ENCODE measurements at regions not wholly inside any gene's neighbourhood (a gene's known extent, or its start where the extent isn't known, plus 50 kb on each side); places are given as distances from the start of the nearest gene placed in this dataset.

DNA sequence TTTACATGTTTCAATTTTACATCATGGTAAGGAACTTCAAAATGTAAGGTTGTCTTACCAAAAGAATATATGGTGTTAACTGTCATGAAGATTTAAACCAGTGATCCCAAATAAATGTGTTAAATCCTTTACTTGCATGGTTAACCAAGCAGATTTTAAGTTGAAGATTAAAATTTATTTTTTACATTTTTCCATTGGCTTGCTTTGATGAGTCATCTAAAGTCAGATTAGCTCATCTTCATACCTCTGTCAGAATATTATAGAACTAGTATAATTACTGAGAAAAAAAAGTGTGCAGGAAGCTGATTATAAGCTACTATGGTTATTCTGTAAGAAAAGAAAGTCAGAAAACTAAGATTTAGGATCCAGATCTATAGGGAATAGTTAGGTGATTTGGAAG, 95.3 kb upstream of the DPH5 start:
- no peaks in the 10 kb centered on the region for H3K27me3 ChIP-seq (ENCODE audit: control insufficient read depth in 1 of 2, insufficient read depth in 2 of 2, low read length in 2 of 2)
- H2AFZ ChIP-seq (ENCODE audit: low read length) = no peak overlapping the region
- H3K27ac ChIP-seq (ENCODE audit: extremely low read length, insufficient read depth, low read length) = no peak overlapping the region
- no peak overlapping the region for H3K4me3 ChIP-seq (replicated peaks in 1 of 3; ENCODE audit: insufficient read depth in 1 of 3, low read depth in 2 of 3, low read length in 3 of 3)
- no peaks in the 10 kb centered on the region for H3K79me2 ChIP-seq (ENCODE audit: insufficient read depth, low read length)
- BruUV-seq (replicated peaks) = no TSS peak
- no peaks in the 10 kb centered on the region for H3K36me3 ChIP-seq (replicated peaks in 1 of 2; ENCODE audit: control insufficient read depth in 1 of 2, insufficient read depth in 2 of 2, low read length in 2 of 2)
- H4K20me1 ChIP-seq (ENCODE audit: insufficient read depth, low read length) = no peaks in the 10 kb centered on the region
- H3K4me1 ChIP-seq (ENCODE audit: insufficient read depth, low read length) = no peaks in the 10 kb centered on the region
- no peak overlapping the region for H3K4me2 ChIP-seq (ENCODE audit: low read depth, low read length)
- no peak for DNase-seq (ENCODE audit: low spot score)
- no peaks in the 10 kb centered on the region for H3K9me3 ChIP-seq (ENCODE audit: low read length)
- TF ChIP-seq, protein P1, sequence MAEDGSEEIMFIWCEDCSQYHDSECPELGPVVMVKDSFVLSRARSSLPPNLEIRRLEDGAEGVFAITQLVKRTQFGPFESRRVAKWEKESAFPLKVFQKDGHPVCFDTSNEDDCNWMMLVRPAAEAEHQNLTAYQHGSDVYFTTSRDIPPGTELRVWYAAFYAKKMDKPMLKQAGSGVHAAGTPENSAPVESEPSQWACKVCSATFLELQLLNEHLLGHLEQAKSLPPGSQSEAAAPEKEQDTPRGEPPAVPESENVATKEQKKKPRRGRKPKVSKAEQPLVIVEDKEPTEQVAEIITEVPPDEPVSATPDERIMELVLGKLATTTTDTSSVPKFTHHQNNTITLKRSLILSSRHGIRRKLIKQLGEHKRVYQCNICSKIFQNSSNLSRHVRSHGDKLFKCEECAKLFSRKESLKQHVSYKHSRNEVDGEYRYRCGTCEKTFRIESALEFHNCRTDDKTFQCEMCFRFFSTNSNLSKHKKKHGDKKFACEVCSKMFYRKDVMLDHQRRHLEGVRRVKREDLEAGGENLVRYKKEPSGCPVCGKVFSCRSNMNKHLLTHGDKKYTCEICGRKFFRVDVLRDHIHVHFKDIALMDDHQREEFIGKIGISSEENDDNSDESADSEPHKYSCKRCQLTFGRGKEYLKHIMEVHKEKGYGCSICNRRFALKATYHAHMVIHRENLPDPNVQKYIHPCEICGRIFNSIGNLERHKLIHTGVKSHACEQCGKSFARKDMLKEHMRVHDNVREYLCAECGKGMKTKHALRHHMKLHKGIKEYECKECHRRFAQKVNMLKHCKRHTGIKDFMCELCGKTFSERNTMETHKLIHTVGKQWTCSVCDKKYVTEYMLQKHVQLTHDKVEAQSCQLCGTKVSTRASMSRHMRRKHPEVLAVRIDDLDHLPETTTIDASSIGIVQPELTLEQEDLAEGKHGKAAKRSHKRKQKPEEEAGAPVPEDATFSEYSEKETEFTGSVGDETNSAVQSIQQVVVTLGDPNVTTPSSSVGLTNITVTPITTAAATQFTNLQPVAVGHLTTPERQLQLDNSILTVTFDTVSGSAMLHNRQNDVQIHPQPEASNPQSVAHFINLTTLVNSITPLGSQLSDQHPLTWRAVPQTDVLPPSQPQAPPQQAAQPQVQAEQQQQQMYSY (CRISPR knock-in tag; IDR thresholded peaks at IDR 0.05) = no peak
- TF ChIP-seq HNF4G (IDR thresholded peaks at IDR 0.05; ENCODE audit: borderline replicate concordance, low read depth, low read length) (no peak), HNF4G (CRISPR knock-in tag; IDR thresholded peaks at IDR 0.05; ENCODE audit: borderline replicate concordance, low read depth) (no peak), TAF15 (IDR thresholded peaks at IDR 0.05; ENCODE audit: low read depth, low read length, poor library complexity, severe bottlenecking) (no peak), HMGA1 (CRISPR knock-in tag; conservative IDR thresholded peaks at IDR 0.05) (no peak), NFIC (IDR thresholded peaks at IDR 0.05; ENCODE audit: low read length) (no peak), FLYWCH1 (CRISPR knock-in tag; IDR thresholded peaks at IDR 0.05) (no peak)
- TF ChIP-seq, protein P2, sequence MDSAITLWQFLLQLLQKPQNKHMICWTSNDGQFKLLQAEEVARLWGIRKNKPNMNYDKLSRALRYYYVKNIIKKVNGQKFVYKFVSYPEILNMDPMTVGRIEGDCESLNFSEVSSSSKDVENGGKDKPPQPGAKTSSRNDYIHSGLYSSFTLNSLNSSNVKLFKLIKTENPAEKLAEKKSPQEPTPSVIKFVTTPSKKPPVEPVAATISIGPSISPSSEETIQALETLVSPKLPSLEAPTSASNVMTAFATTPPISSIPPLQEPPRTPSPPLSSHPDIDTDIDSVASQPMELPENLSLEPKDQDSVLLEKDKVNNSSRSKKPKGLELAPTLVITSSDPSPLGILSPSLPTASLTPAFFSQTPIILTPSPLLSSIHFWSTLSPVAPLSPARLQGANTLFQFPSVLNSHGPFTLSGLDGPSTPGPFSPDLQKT (CRISPR knock-in tag; IDR thresholded peaks at IDR 0.05; ENCODE audit: borderline replicate concordance) = no peak
- in situ Hi-C loops (cut with HindIII; ENCODE audit: extremely low pct_ligation_motif_present, low pct_unique_long_range_greater_than_20kb) (no loop called here), intact Hi-C loops (cut with micrococcal nuclease; ENCODE audit: unreplicated experiment) (no loop called here)
- no peak overlapping the region for H3K9ac ChIP-seq (ENCODE audit: insufficient read depth, low read depth, low read length)
- no peak for FAIRE-seq
- POLR2A ChIA-PET = no interaction called here
- CTCF ChIA-PET (ENCODE audit: low intra/inter-chr PET ratio, low total read pairs) = no interaction called here
- ATAC-seq = no peak

All from HepG2 (cell line).